GM19240 (cell line): ENCODE measurements at regions not wholly inside any gene's neighbourhood (a gene's known extent, or its start where the extent isn't known, plus 50 kb on each side); places are given as distances from the start of the nearest gene placed in this dataset.

ENCODE experiments used
- DNase-seq: peaks from one replicate; pipeline ENCODE4 v3.0.0; 2011; ENCODE audit warnings: low spot score; ENCODE audit not compliant: insufficient read length

DNA sequence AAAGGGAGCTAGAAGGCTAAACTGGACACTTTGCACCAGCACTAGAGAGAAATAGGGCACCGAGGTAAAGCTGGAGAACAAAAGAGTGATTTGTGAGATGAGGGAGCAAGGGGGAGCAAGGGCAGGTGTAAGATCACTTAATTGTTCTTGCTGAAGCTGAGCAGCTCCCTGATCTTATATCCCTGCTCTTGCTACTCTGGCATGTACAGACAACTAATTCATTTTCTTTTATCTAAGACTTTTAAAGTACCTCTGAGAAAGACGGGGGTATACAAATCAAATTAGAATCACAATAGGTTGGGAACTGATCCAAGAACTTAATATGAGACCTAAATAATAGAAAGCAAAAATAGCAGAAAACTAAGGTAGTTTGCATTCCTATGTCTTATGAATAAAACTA, 381.7 kb upstream of the POU3F2 start:
- DNase-seq = no peak

DNA sequence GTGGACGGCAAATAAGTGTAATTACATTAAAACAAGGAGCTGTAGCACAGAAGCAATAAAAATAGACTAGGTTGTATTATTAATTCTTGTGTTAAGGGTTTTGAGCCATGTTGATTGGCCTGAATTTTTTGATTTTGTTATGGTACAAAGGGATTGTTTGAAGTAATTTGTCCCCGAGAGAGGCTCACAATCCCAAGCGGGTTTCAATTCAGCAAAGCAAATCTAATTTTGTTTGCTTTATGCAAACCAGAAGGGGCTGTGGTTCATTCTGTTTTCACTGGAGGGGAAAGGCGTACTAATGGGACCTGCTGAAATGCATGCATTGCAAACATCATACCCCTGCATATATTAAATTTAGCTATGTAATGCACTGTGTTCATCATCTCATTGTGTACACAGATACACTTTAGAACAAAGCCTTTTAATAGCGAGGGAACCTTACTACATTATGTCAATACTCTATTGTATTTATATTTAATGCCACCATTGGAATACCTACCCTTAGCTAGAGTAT, 379.5 kb upstream of the POU3F2 start:
- no peak for DNase-seq

DNA sequence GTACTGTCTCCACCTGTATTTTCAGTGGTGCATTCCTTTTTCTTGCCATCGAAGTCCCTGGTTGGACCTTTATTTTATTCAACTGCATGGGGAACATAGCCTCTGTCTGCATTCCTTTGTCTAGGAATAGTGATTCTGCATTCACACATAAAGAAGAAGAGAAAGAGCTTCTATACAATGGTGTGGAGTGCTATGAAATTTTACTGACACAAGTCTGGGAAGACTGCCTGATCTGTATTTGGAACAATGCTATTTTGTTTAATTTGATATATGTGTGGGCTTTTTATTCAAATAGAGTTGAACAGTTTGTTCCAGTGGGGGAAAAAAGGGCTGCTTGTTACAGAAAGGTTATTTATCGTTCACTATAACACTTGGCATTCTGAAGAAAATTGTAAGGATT, 375.7 kb upstream of the POU3F2 start:
- DNase-seq = no peak

DNA sequence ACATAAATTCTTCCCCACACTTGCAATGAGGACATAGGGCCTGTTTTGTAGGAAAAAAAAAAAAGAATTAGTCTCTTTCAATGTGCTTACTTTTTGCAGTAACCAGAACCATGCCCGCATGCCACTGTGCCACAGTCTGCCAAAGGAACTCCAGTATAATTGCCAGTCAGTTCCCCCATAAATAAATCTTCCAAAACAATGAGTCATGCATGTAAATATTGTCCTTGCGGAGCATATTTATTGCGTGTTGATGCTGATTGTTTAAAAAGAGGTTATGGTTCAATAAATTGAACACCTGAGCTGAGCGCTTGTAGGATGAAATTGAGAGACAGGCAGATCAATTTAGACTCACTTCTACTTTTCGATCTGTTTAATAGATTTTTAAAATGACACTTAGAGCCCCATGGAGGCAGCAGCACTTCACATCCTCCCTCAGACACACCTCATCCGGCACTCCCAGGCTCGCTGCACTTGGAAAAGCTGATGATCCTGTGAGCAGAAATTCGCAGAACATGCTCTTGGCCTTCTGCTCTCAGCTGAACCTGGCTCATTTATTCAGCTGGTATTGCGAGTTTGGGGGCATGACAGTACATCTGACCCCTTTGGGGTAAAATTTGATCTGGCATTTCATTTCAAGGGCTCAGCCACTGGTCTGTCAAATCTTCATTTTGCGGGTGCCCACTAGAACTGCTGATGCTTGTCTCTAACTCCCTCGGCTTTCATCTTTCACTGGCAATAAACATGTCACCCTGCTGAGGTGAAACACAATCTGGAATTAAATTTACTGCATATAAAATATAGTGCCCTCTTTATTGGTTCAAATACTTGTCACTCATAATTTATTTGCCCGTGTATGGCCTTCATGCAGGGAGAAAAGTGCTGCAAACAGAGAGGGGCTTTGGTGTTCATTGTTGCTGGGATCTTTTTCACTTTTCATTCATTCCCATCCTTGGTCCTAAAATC, 371.1 kb upstream of the POU3F2 start:
- DNase-seq = no peak

DNA sequence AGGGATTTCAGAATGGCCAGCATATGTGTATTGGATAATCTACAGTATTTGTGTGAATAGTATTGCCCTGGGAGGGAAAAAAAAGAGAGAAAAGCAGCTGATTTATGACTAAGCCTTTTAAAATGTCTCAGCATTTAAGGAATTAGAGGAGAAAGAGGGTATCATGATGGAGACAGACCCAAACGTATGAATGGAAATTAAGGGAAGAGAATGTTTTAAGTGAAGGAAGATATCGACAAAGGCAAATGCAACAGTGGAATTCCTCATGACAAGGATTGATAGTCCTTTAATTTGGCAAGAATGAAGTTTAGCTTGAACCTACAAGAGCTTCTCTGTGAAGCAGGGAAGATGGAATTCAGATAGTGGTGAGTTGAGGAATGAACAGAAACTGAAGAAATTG, 367.3 kb upstream of the POU3F2 start:
- DNase-seq = no peak

DNA sequence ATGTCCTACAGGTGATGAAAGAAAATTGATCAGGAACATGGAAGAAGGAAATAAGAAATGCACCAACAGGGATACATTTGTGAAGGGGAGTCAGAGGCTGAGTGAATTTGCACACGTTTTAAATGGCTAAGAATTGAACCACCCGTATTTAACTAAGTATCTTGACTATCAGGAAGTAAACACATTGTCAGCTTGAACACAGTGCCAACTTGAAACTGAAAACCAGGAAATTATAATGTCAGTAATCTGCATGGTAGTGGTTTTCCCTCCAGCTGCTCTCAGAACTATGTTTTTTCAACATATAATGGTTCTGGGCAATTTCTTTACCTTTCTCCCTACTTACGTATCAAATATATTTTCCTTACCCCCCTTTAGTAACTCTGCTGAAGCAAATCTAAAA, 366.5 kb upstream of the POU3F2 start:
- no peak for DNase-seq

DNA sequence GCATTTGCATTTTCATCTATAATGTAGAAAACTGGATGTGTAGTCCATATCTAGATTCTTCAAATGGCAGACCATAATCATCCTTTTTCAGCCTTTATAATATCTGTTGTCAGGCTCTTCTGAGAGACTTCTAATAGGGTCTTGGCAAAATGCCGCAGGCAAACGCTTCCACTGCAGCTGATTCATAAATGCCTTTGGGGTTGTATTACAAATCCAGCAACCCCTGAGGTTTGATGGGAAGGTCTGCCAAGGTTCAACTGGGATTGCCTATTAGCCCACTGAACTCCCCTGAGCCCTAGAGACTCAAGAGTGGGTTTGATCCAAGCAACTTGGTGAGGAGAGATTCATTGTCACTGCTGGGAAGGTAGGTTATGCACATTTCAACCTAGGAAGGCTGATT, 365.2 kb upstream of the POU3F2 start:
- DNase-seq = no peak

DNA sequence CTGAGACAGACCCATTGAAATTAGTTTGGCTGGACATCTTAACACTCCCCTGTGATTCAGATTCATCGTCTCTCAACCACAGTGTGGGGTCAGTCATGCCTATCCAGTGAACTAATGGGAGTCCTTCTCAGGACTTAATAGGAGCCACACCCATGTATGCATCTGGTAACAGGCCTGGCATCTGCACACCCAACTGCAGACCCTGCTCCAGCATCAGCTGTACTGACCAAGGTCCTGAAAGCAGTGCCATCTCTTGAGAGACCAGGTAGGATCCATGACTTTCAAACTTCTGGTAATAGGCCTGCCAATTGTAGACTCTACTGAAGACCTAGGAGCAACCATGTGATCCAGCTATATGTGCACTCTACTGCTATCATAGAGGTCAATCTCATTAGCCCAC, 363.6 kb upstream of the POU3F2 start:
- no peak for DNase-seq

DNA sequence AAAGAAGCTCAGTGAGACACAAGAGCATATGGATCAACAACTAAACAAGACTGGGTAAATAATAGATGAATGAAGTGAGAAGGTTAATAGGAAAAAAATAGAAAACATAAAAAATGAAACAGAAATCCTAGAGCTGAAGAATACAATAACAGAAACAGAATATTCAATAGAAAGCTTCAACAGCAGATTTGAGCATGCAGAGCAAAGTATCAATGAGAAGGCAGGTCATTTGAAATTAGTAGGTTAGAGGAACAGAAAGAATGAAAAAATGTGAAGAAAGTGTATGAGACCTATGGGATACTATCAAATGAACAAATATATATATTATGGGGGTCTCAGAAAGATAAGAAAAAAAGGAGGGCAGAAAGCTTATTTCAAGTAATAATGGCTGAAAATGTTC, 362.9 kb upstream of the POU3F2 start:
- no peak for DNase-seq

DNA sequence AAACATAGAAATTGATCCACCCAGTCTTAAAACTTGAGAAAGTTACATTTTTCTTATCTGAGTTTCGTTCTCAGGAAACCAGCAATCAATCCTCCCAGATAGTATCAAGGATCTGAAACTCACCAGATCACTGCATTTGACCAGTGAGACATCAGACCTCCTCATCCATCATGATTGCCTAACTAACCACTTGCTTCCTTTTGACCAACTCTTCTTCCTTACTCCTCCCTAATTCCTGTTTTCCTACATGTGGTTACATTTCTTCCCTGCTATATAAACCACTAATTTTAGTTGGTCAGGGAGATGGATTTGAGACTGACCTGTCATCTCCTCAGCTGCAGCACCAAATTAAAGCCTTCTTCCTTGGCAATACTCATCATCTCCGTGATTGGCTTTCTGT, 357.1 kb upstream of the POU3F2 start:
- no peak for DNase-seq

DNA sequence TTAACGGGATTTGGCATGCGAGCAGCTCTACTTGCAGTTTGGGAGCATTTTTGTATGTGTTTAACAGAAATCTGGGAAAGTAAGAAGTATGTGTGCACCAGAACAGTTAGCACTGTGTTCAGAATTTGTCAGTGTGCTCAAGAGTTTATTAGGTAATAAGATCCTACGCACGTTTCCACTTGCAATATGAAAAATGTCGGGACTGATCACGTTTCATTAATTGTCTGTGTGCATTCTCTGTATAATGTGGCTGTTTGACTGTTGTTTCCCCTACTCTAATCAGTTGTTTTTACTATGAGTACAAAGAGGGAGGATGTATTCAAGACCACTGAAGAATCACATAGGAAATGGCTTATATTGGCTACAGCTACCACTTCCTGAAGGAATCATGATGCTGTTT, 349.7 kb upstream of the POU3F2 start:
- no peak for DNase-seq

DNA sequence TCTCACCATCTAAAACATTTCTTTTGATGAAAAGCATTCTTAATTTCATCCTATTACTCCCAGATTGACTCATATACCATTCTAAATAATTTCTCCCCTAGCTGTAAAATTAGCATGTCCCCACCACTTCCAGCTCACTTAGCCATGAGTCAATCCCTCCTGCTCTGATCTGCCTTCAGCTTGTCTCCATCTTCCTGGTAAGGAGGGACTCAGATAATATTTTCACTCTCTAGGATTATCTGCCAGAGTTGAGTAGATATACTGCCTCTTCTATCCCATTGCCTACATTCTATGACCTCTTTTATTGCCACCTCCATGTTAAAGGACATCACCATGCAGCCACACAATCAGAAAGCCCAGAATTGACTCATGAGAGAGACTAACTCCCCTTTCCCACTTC, 348.8 kb upstream of the POU3F2 start:
- DNase-seq = no peak

DNA sequence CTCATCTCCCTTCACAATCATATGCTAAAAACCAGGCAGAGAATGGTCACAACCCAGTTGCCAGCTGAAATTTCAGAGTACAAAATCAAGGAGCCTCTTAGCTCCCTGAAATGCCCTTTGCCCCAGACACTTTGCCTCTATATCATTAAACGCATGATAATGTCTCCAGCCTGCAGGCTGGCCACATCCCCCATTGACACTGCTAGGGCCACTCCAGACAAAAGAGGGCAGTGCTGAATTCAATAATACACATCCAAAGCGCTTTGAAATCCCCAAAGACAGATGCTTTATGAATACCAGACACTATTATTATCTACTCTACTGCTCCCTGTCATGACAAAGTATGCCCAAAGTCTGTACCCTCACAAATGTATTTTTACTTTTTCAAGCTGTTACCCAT, 348.3 kb upstream of the POU3F2 start:
- DNase-seq = no peak

DNA sequence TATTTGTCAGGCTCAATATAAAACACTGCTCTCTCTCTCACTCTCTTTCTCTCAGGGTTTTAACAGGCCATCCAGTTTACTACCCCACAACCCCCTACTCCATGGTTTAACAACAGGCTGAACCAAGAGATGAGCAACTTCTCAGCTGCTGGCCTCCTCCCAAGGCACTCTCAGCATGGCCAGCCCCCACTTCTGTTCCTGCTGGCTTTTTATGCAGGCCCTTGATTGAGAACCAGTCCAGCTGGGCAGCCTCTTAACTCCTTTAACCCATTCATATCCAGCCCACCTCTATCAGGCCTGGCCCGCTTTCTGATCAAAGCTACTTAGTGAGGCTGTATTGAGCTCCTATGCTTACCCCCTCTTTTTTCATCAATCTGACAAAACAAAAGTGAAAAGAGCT, 346.8 kb upstream of the POU3F2 start:
- no peak for DNase-seq

DNA sequence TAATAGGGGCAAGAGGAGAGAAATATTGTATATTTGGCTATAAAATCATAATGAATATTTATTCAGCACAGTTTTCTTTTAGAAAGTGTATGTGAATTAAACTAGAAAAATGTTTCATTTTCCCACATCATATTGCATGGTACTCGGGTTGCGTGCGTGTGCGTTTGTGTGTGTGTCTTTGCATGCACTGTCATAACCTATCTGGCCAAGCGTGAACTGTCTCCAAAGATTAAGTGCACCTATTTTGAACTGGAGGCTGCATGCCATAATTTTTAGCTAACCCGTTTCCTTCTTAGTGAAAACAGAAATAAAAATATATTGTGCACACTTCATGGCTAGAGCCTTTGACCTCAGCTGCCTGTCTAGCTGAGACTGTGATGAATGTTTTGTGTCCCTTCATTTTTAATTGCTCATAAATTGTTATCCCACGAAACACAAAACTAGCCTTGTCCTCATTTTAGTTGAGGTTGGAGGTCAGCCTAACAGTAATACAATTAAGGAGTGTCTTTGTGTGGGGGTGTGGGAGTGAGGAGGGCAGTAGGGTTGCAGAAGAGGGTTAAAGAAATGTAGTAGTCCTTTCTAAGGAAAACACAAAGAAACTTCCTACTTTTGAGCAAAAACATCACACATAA, 336.1 kb upstream of the POU3F2 start:
- DNase-seq = no peak

DNA sequence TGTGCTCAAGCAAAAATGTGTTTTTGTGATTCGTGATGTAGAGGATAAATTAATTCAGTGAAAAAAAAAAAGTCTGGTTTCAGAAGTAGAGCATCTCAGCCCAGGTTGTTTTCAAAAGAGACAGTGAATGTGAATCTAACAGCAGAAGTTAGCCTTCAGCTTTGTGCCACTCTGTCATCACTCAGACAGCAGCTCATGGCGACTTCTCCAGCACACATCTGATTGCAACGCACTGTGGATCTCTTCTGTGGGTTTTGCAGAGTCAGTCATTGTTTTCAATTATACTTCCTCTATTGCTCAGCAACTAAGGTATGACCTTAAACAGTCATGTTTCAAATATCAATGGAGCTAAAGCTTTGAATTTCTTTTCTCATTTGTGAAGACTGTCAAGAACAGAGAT, 335.5 kb upstream of the POU3F2 start:
- no peak for DNase-seq

DNA sequence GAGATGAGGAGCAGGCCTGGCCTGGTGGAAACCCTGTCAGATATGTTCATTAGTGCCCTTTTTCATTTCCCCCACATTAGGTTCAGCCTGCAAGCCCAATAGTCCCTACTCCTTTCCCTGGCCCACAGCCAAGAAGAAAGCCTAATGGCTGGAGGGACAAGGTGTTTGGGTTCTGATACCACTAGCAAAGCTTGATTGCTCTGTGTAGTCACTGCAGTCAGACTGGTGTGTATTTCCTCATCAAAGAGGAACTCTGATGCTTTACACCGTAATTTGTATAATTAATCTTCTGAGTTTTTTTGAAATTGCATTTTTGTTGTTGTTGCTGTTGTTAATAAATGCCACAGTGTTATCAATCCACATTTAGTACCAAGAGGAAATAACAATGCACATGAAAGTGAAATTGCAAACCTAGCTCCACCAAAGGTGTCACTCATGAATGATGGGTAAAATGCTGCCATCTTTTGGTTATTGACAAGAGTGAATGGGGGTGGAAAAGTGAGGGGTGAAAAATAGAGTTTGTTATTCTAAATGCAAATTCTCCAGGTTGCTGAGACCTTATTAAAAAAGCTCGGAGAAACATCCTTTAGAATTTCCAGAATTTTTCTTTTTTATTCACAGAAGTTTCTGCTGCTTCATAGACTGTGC, 320.2 kb upstream of the POU3F2 start:
- no peak for DNase-seq

DNA sequence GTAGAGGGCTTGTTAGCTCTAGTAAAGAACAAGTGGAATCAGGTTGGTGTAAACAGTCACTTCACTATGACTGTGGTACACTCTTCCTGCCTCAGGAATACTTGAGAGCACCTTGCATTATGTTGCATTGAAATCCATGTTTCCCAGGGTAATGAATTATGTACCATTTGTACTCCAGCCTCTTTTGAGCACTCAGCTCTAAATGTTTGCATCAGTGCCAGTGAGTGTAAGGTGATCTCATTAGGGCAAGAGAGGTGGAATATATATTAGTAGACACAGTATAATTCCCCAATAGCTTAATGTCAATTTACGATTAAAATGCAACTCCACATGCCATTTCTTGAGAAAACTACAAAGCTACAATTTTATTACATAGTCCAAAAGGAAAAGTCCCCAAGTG, 319.6 kb upstream of the POU3F2 start:
- DNase-seq = no peak

DNA sequence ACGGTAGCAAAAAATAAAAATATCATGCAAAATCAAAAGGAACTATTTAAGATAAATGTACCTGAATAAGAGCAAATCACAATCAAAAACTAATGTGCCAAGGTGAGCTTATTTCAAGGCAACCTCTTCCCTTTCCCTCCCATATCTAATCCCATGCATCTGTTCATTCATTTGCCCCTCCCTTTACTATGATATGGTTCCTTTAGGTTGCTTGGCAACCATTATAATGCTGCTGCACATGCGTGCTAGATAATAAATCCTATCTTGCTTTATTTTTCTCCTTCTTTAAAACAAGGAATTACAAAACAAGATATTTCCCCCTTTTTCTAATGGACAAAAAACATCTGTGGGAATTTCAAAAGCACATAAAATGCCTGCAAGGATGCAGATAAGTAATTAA, 318.2 kb upstream of the POU3F2 start:
- DNase-seq = no peak

DNA sequence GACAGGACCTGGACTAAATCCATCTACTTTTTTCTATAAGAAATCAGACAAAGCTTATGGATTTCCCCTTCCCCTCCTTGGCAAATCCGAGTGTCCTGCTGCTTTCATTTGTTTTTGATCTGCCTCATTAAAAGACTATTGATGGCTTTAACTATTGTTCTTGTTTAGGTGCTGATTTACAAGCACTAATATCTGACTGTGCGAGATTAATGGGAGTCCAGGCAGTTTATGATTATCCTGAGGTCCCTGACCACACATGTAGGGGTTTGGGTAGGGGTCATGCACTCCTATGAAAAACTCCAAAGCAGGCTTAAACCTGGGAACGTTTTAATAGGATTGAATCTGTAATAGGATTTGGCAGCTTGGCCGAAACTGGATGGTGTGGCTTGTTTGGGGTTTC, 317.5 kb upstream of the POU3F2 start:
- DNase-seq = no peak

DNA sequence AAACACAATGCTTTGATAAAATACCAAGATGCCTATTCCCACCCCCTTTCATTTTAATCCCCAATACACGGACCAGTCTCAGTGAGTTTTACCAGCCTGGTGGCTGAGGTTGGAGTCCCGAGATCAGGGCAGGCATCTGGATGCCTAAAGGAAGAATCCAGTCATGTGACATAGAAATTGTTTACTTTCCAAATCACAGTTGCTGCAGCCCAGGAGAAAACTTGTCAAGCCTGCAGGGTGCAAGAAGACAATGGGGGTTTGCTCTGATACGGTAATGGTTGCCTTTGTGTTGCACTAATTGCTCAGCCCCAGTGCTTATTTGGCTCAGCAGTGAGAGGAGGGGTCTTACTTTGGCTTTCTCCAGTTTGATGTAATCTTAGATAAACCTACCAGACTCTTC, 308.5 kb upstream of the POU3F2 start:
- no peak for DNase-seq

DNA sequence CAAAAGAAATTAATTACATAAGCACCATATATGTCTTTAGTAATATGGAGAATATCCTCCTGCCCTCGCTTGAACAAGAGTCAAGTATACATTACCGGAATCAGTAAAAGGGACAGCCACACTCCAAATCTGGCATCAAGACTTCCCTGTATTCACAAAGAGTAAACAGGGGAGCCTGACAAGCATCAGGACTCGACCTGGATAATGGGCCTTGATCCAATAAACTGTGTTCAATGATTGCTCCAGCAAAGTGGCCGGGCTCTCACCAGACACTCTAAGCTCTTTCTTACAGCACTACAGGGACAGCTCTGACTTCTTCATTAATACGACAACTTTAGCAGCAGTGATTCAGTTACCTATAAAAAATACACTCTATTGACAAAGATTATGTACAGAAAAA, 307.9 kb upstream of the POU3F2 start:
- DNase-seq = no peak
